K562 (cell line): ENCODE measurements at regions not wholly inside any gene's neighbourhood (a gene's known extent, or its start where the extent isn't known, plus 50 kb on each side); places are given as distances from the start of the nearest gene placed in this dataset.

Source experiments
- ATAC-seq: fragments of 200-7000 bp; cut with Tn5 transposase; 3 replicates; pipeline ENCODE4 v1.9.1; 2020; ENCODE audit warnings: moderate library complexity
- BruUV-seq: library from RNA; stranded (reverse); fragments of 400-500 nt; replicated peaks from 2 replicates; lab custom pipeline; 2021; lab: Mats Ljungman, UMichigan
- CTCF ChIA-PET: fragments of 300-600 bp; formaldehyde crosslinking; extraction: SDS; loops from one replicate; lab custom pipeline; 2021; ENCODE audit warnings: low intra/inter-chr PET ratio; lab: Yijun Ruan, JAX
- POLR2A ChIA-PET: fragments of 300-600, 350-650 bp; sonication (Branson Sonifier 250); formaldehyde crosslinking; extraction: SDS; loops from one replicate; lab custom pipeline; 2021; ENCODE audit warnings: antibody characterized with exemption, inconsistent platforms; lab: Yijun Ruan, JAX
- DNase-seq, 4 experiments: peaks; one replicate each; pipeline versions ENCODE4 v3.0.0 to v3.0.0-alpha.2; 2011 to 2018; ENCODE audit warnings: low spot score in 3 of 4, mixed read lengths in 3 of 4; ENCODE audit errors: extremely low read depth in 1 of 4
- FAIRE-seq: peaks from 2 replicates; lab custom pipeline; 2011; peaks lifted over from hg19 to GRCh38; lab: Jason Lieb, UNC
- H2AFZ ChIP-seq: 2 replicates; pipeline ENCODE4 v1.6.0; 2011; ENCODE audit warnings: low read depth, low read length, control low read depth, inconsistent platforms
- H3K27ac ChIP-seq: fragments of 200-600 bp; 3 replicates; pipeline ENCODE4 v1.8.0; 2011; ENCODE audit warnings: low read depth, mild to moderate bottlenecking, control low read depth, inconsistent platforms, low read length, moderate library complexity, mixed read lengths; ENCODE audit errors: extremely low read depth
- H3K27me3 ChIP-seq, 2 experiments: fragments of 300-600 bp in 1 of 2; 2 replicates in 1 of 2; 3 replicates in 1 of 2; pipeline versions ENCODE4 v1.6.0 to v1.8.0; 2011; ENCODE audit warnings: inconsistent platforms in 2 of 2, low read length in 2 of 2, mild to moderate bottlenecking in 1 of 2, mixed read lengths in 1 of 2, moderate library complexity in 1 of 2; ENCODE audit not compliant: control insufficient read depth in 2 of 2, insufficient read depth in 2 of 2
- H3K36me3 ChIP-seq: fragments of 300-600 bp; 3 replicates; pipeline ENCODE4 v1.8.0; 2011; ENCODE audit warnings: mild to moderate bottlenecking, low read length, inconsistent platforms; ENCODE audit not compliant: control insufficient read depth, insufficient read depth
- H3K4me1 ChIP-seq, 2 experiments: fragments of 200-600 bp in 1 of 2; replicated peaks in 1 of 2; 2 replicates in 1 of 2; 3 replicates in 1 of 2; pipeline versions ENCODE4 v1.5.1 to v1.8.0; 2011; ENCODE audit warnings: inconsistent platforms in 2 of 2, low read length in 2 of 2, mild to moderate bottlenecking in 1 of 2, mixed read lengths in 1 of 2, moderate library complexity in 1 of 2; ENCODE audit not compliant: control insufficient read depth in 2 of 2, insufficient read depth in 2 of 2
- H3K4me2 ChIP-seq: 2 replicates; pipeline ENCODE4 v1.6.1; 2011; ENCODE audit warnings: low read length, control low read depth, inconsistent platforms, mixed read lengths; ENCODE audit not compliant: insufficient read depth
- H3K4me3 ChIP-seq: fragments of 200-600 bp; sonication (generic), shearing (Covaris generic); 2 replicates; pipeline ENCODE4 v1.5.1; 2016; ENCODE audit warnings: control low read depth, inconsistent platforms
- H3K79me2 ChIP-seq: fragments of 200-600 bp; 3 replicates; pipeline ENCODE4 v1.8.0; 2011; ENCODE audit warnings: low read length, inconsistent platforms; ENCODE audit not compliant: control insufficient read depth, insufficient read depth
- H3K9ac ChIP-seq, 2 experiments: 2 replicates each; pipeline versions ENCODE4 v1.6.0 to v1.6.1; 2011; ENCODE audit warnings: low read depth in 2 of 2, low read length in 2 of 2, control low read depth in 1 of 2, inconsistent platforms in 1 of 2, mild to moderate bottlenecking in 1 of 2, mixed read lengths in 1 of 2; ENCODE audit not compliant: insufficient read depth in 1 of 2
- H3K9me1 ChIP-seq: one replicate; pipeline ENCODE4 v1.6.0; 2011; ENCODE audit warnings: inconsistent platforms, mild to moderate bottlenecking, low read length, moderate library complexity; ENCODE audit not compliant: control insufficient read depth, insufficient read depth
- H3K9me3 ChIP-seq: replicated peaks from 2 replicates; pipeline ENCODE4 v1.5.1; 2011; ENCODE audit warnings: low read depth, low read length, inconsistent platforms; ENCODE audit not compliant: control insufficient read depth, insufficient read depth
- H4K20me1 ChIP-seq: replicated peaks from 2 replicates; pipeline ENCODE4 v1.6.1; 2011; ENCODE audit warnings: low read length, inconsistent platforms, mixed read lengths; ENCODE audit not compliant: control insufficient read depth, insufficient read depth
- ASH1L ChIP-seq: fragments of 450-650 bp; IDR thresholded peaks from 2 replicates; pipeline ENCODE4 v1.6.1; 2018; ENCODE audit warnings: borderline replicate concordance, mild to moderate bottlenecking, low read depth; ENCODE audit not compliant: partially characterized antibody
- CHD4 ChIP-seq: fragments of 200-600 bp; sonication (generic); IDR thresholded peaks from 3 replicates; pipeline ENCODE4 v1.6.1; 2012; ENCODE audit warnings: low read depth, mild to moderate bottlenecking, mixed read lengths, low read length, inconsistent platforms; ENCODE audit not compliant: insufficient read depth, insufficient replicate concordance, poor library complexity, severe bottlenecking
- SPI1 ChIP-seq: IDR thresholded peaks from 2 replicates; pipeline ENCODE4 v1.6.1; 2011; ENCODE audit warnings: low read depth, low read length, control low read depth, borderline replicate concordance
- ZFP1 ChIP-seq: fragments of 450-650 bp; formaldehyde crosslinking; IDR thresholded peaks from 2 replicates; pipeline ENCODE4 v1.4.0; 2020; ENCODE audit warnings: mild to moderate bottlenecking, mixed read lengths
- ZNF253 ChIP-seq: fragments of 250-450 bp; sonication (Bioruptor Pico); conservative IDR thresholded peaks from 2 replicates; pipeline ENCODE4 v1.6.1; 2021; ENCODE audit warnings: mild to moderate bottlenecking
- ZNF586 ChIP-seq: fragments of 450-650 bp; formaldehyde crosslinking; conservative IDR thresholded peaks from 2 replicates; pipeline ENCODE4 v1.4.0; 2020; ENCODE audit warnings: mild to moderate bottlenecking, moderate library complexity
- WGBS: fragments of 100-300 bp; shearing (Covaris generic); methylation state at CpG from one replicate; pipeline ENCODE4 v1.1.6; 2016; ENCODE audit warnings: low coverage, mixed read lengths; ENCODE audit not compliant: insufficient coverage; ENCODE audit errors: missing lambda C conversion rate; 5-methylcytosine and 5-hydroxymethylcytosine counted together
- in situ Hi-C: fragments of 300-500 bp; cut with MboI; formaldehyde crosslinking; loops from 4 replicates; pipeline ENCODE4 v1.15.0; 2018; ENCODE audit warnings: inconsistent platforms, mixed read lengths
- intact Hi-C: fragments of 100-400 bp; cut with micrococcal nuclease; formaldehyde crosslinking; loops from 2 replicates; pipeline ENCODE4 v1.14.2; 2022
- TF ChIP-seq, protein P1 (sequence below), 2 experiments: fragments of 250-450 bp in 1 of 2; fragments of 450-650 bp in 1 of 2; sonication (Bioruptor Pico) in 1 of 2; IDR thresholded peaks; 2 replicates each; pipeline versions ENCODE4 v1.6.1 to v1.8.0; 2016 to 2021; ENCODE audit warnings: mild to moderate bottlenecking in 2 of 2, moderate library complexity in 2 of 2, missing compliant biosample characterization in 1 of 2, missing genetic modification characterization in 1 of 2
- TF ChIP-seq, protein P2 (sequence below): sonication (generic); formaldehyde crosslinking; IDR thresholded peaks from 2 replicates; pipeline ENCODE4 v1.8.0; 2023; ENCODE audit warnings: mild to moderate bottlenecking, missing genetic modification reagents
- TF ChIP-seq, protein P3 (sequence below): fragments of 450-650 bp; formaldehyde crosslinking; IDR thresholded peaks from 2 replicates; pipeline ENCODE4 v1.4.0; 2022; ENCODE audit warnings: missing genetic modification characterization

DNA sequence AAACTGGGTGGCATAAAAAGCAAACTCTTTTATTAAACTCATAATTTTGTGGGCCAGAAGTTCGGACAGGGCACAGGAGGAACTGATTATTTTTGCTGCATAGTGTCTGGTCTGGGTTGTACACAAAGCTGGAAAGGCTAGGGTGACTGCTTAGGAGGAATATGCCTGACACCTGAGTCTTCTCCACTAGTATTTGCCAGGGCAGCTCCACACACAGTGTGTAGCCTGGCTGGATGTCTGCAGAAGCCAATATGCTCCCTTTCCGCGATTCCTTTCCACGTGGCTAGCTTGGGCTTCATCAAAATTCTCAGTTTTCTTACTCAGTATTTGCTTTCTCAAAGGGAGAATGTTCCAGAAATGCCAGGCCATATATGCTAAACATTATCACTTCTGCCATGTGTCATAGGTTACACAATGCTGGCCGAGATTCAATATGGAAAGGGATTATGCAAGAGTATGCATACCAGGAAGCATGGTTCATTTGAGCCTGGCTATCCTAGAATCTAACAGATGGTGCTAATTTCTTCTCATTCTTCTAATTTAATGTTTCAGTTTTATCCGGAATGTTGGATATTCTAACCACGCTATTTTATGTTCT is 142.7 kb upstream of the DOK6 start:
- no peak overlapping the region for H3K4me3 ChIP-seq
- no peaks in the 10 kb centered on the region for H3K9me3 ChIP-seq
- DNase-seq: no peak
- no peaks in the 10 kb centered on the region for H3K9me1 ChIP-seq
- intact Hi-C loops: no loop called here
- WGBS: 1% methylated on average over 5 of the region's 7 CpGs
- no TSS peak for BruUV-seq
- no peaks in the 10 kb centered on the region for H4K20me1 ChIP-seq
- H3K27ac ChIP-seq: no peak overlapping the region
- no peak for TF ChIP-seq ZNF586 (CRISPR knock-in tag)
- TF ChIP-seq, protein P1, sequence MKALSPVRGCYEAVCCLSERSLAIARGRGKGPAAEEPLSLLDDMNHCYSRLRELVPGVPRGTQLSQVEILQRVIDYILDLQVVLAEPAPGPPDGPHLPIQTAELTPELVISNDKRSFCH (CRISPR knock-in tag; IDR thresholded peaks at IDR 0.05): no peak
- TF ChIP-seq, protein P1 (tag; IDR thresholded peaks at IDR 0.05): no peak
- no peak for TF ChIP-seq ASH1L
- no peak for TF ChIP-seq CHD4
- H3K36me3 ChIP-seq: no peaks in the 10 kb centered on the region
- no peak overlapping the region for H3K4me2 ChIP-seq
- in situ Hi-C loops: no loop called here
- no peaks in the 10 kb centered on the region for H3K27me3 ChIP-seq
- no peak overlapping the region for H3K9ac ChIP-seq
- no peak for FAIRE-seq
- no peaks in the 10 kb centered on the region for H3K79me2 ChIP-seq
- H2AFZ ChIP-seq: no peak overlapping the region
- ChIA-PET POLR2A (no interaction called here), CTCF (no interaction called here)
- no peak for ATAC-seq
- H3K4me1 ChIP-seq: no peaks in the 10 kb centered on the region

DNA sequence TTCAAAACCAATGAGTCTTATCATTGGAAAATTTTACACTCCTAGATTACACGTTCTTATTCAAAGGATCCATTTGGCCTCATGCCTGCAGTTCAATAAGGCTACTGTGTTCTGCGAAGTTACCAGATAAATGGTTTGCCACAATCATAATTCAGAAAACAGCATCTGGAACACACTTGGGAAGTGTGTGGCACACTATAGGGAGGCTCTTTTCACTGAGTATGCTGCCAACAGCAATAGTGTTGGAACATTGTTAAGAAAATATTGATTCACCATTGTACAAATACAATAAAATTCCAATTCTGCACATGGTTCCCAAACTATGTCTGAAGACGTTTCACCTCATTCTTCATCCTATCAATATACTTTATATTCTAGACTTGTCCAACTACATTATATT is 141.4 kb upstream of the DOK6 start:
- H4K20me1 ChIP-seq: no peaks in the 10 kb centered on the region
- BruUV-seq: no TSS peak
- no peak overlapping the region for H2AFZ ChIP-seq
- H3K36me3 ChIP-seq: no peaks in the 10 kb centered on the region
- no peak overlapping the region for H3K4me3 ChIP-seq
- FAIRE-seq (no peak), ATAC-seq (no peak), DNase-seq (no peak)
- intact Hi-C loops (no loop called here), in situ Hi-C loops (no loop called here)
- CTCF ChIA-PET: no interaction called here
- POLR2A ChIA-PET: no interaction called here
- no peaks in the 10 kb centered on the region for H3K27me3 ChIP-seq
- 0% methylated on average over 2 of the region's 3 CpGs for WGBS
- no peak overlapping the region for H3K27ac ChIP-seq
- H3K79me2 ChIP-seq: no peaks in the 10 kb centered on the region
- H3K9me1 ChIP-seq: no peaks in the 10 kb centered on the region
- H3K9me3 ChIP-seq: no peaks in the 10 kb centered on the region
- no peak overlapping the region for H3K4me2 ChIP-seq
- no peak overlapping the region for H3K9ac ChIP-seq
- H3K4me1 ChIP-seq: no peaks in the 10 kb centered on the region
- TF ChIP-seq, protein P2, sequence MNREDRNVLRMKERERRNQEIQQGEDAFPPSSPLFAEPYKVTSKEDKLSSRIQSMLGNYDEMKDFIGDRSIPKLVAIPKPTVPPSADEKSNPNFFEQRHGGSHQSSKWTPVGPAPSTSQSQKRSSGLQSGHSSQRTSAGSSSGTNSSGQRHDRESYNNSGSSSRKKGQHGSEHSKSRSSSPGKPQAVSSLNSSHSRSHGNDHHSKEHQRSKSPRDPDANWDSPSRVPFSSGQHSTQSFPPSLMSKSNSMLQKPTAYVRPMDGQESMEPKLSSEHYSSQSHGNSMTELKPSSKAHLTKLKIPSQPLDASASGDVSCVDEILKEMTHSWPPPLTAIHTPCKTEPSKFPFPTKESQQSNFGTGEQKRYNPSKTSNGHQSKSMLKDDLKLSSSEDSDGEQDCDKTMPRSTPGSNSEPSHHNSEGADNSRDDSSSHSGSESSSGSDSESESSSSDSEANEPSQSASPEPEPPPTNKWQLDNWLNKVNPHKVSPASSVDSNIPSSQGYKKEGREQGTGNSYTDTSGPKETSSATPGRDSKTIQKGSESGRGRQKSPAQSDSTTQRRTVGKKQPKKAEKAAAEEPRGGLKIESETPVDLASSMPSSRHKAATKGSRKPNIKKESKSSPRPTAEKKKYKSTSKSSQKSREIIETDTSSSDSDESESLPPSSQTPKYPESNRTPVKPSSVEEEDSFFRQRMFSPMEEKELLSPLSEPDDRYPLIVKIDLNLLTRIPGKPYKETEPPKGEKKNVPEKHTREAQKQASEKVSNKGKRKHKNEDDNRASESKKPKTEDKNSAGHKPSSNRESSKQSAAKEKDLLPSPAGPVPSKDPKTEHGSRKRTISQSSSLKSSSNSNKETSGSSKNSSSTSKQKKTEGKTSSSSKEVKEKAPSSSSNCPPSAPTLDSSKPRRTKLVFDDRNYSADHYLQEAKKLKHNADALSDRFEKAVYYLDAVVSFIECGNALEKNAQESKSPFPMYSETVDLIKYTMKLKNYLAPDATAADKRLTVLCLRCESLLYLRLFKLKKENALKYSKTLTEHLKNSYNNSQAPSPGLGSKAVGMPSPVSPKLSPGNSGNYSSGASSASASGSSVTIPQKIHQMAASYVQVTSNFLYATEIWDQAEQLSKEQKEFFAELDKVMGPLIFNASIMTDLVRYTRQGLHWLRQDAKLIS (CRISPR knock-in tag): no peak
- TF ChIP-seq ZFP1 (CRISPR knock-in tag) (no peak), ZNF253 (CRISPR knock-in tag) (no peak), SPI1 (no peak)
- TF ChIP-seq, protein P3, sequence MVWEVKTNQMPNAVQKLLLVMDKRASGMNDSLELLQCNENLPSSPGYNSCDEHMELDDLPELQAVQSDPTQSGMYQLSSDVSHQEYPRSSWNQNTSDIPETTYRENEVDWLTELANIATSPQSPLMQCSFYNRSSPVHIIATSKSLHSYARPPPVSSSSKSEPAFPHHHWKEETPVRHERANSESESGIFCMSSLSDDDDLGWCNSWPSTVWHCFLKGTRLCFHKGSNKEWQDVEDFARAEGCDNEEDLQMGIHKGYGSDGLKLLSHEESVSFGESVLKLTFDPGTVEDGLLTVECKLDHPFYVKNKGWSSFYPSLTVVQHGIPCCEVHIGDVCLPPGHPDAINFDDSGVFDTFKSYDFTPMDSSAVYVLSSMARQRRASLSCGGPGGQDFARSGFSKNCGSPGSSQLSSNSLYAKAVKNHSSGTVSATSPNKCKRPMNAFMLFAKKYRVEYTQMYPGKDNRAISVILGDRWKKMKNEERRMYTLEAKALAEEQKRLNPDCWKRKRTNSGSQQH (CRISPR knock-in tag): no peak
